ENCODE measurements at regions not wholly inside any gene's neighbourhood (a gene's known extent, or its start where the extent isn't known, plus 50 kb on each side); places are given as distances from the start of the nearest gene placed in this dataset.

DNA sequence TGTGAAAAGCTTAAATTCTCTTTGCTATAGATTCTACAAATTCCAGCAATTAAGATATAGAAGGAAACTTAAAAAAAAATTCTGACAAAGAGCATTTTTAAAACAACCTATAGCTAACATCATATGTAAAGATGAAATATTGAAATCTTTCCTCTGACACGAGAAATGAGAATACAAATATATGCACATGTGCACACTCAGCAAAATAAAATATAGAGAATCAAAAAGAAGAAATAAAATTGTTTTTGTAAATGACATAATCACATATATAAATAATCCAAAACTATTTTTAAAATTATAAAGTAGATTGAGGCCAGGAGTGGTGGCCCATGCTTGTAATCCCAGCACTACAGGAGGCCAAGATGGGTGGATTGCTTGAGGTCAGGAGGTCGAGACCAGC is 265.1 kb downstream of the IRX2 start:
- DNase-seq (ENCODE audit: low read depth, low spot score) (no peak), ATAC-seq (no peak)
- Histone ChIP-seq H3K9me3 (ENCODE audit: control insufficient read depth in 1 of 2, insufficient read depth in 1 of 2, low read depth in 1 of 2, low read length in 2 of 2) (peaks cover 8 to 13% of the 10 kb centered on the region in 2 experiments; a peak in 3 of 4 replicates), H3K36me3 (ENCODE audit: control insufficient read depth in 1 of 2, insufficient read depth in 2 of 2, low read length in 2 of 2) (no peaks in the 10 kb centered on the region), H3K79me2 (ENCODE audit: insufficient read depth, low read length) (no peaks in the 10 kb centered on the region), H3K4me3 (replicated peaks in 1 of 2; ENCODE audit: low read depth in 1 of 2, low read length in 2 of 2) (no peak overlapping the region), H3K27ac (ENCODE audit: low read depth, low read length) (no peak overlapping the region), H3K4me2 (ENCODE audit: low read length) (no peak overlapping the region), H2AFZ (ENCODE audit: low read depth, low read length, poor library complexity, severe bottlenecking) (no peak overlapping the region), H4K20me1 (ENCODE audit: insufficient read depth) (no peaks in the 10 kb centered on the region), H3K9me2 (ENCODE audit: insufficient read depth) (no peaks in the 10 kb centered on the region), H3K4me1 (ENCODE audit: control insufficient read depth in 1 of 2, insufficient read depth in 2 of 2, low read length in 2 of 2) (no peaks in the 10 kb centered on the region), H3K27me3 (ENCODE audit: insufficient read depth, low read length) (no peaks in the 10 kb centered on the region), H3K9ac (ENCODE audit: low read length) (no peak overlapping the region)
- ChIA-PET CTCF (no interaction called here), RAD21 (ENCODE audit: low non-redundant PET in 1 of 2, low total read pairs in 2 of 2, uncharacterized antibody in 2 of 2, unreplicated experiment in 2 of 2) (no interaction called here), POLR2A (no interaction called here)
- BruUV-seq (replicated peaks): no TSS peak
- intact Hi-C loops (cut with micrococcal nuclease): no loop called here
- TF ChIP-seq, protein P1, sequence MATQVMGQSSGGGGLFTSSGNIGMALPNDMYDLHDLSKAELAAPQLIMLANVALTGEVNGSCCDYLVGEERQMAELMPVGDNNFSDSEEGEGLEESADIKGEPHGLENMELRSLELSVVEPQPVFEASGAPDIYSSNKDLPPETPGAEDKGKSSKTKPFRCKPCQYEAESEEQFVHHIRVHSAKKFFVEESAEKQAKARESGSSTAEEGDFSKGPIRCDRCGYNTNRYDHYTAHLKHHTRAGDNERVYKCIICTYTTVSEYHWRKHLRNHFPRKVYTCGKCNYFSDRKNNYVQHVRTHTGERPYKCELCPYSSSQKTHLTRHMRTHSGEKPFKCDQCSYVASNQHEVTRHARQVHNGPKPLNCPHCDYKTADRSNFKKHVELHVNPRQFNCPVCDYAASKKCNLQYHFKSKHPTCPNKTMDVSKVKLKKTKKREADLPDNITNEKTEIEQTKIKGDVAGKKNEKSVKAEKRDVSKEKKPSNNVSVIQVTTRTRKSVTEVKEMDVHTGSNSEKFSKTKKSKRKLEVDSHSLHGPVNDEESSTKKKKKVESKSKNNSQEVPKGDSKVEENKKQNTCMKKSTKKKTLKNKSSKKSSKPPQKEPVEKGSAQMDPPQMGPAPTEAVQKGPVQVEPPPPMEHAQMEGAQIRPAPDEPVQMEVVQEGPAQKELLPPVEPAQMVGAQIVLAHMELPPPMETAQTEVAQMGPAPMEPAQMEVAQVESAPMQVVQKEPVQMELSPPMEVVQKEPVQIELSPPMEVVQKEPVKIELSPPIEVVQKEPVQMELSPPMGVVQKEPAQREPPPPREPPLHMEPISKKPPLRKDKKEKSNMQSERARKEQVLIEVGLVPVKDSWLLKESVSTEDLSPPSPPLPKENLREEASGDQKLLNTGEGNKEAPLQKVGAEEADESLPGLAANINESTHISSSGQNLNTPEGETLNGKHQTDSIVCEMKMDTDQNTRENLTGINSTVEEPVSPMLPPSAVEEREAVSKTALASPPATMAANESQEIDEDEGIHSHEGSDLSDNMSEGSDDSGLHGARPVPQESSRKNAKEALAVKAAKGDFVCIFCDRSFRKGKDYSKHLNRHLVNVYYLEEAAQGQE (IDR thresholded peaks at IDR 0.05; ENCODE audit: low read depth): no peak
- TF ChIP-seq CBX3 (IDR thresholded peaks at IDR 0.05; ENCODE audit: low read depth) (no peak), JUND (IDR thresholded peaks at IDR 0.05) (no peak), SIN3A (IDR thresholded peaks at IDR 0.05; ENCODE audit: low read depth) (no peak), SP1 (IDR thresholded peaks at IDR 0.05; ENCODE audit: low read depth) (no peak), POLR2A (IDR thresholded peaks at IDR 0.05; ENCODE audit: borderline replicate concordance, extremely low read depth, insufficient read depth, insufficient read length) (no peak), FOSL1 (IDR thresholded peaks at IDR 0.05; ENCODE audit: low read depth) (no peak), ZFX (IDR thresholded peaks at IDR 0.05) (no peak), CEBPB (IDR thresholded peaks at IDR 0.05; ENCODE audit: low read depth) (no peak)
- TF ChIP-seq, protein P2, sequence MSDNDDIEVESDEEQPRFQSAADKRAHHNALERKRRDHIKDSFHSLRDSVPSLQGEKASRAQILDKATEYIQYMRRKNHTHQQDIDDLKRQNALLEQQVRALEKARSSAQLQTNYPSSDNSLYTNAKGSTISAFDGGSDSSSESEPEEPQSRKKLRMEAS (IDR thresholded peaks at IDR 0.05): no peak
- TF ChIP-seq, protein P3, sequence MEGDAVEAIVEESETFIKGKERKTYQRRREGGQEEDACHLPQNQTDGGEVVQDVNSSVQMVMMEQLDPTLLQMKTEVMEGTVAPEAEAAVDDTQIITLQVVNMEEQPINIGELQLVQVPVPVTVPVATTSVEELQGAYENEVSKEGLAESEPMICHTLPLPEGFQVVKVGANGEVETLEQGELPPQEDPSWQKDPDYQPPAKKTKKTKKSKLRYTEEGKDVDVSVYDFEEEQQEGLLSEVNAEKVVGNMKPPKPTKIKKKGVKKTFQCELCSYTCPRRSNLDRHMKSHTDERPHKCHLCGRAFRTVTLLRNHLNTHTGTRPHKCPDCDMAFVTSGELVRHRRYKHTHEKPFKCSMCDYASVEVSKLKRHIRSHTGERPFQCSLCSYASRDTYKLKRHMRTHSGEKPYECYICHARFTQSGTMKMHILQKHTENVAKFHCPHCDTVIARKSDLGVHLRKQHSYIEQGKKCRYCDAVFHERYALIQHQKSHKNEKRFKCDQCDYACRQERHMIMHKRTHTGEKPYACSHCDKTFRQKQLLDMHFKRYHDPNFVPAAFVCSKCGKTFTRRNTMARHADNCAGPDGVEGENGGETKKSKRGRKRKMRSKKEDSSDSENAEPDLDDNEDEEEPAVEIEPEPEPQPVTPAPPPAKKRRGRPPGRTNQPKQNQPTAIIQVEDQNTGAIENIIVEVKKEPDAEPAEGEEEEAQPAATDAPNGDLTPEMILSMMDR (IDR thresholded peaks at IDR 0.05 in 2 of 3, conservative IDR thresholded peaks at IDR 0.05 in 1 of 3; ENCODE audit: borderline replicate concordance in 1 of 3, insufficient read depth in 1 of 3, low read depth in 2 of 3, low read length in 2 of 3): no peak

Measured in HCT116 (cell line).